Esophagus muscularis mucosa (tissue), 3 donors: ENCODE measurements at regions not wholly inside any gene's neighbourhood (a gene's known extent, or its start where the extent isn't known, plus 50 kb on each side); places are given as distances from the start of the nearest gene placed in this dataset.

Experiments
- POLR2A ChIP-seq: fragments of 450-650 bp; IDR thresholded peaks from one replicate; pipeline ENCODE4 v1.6.1; 2017; ENCODE audit warnings: antibody characterized with exemption, moderate library complexity, mild to moderate bottlenecking, low read depth
- TF ChIP-seq, protein P1 (sequence below), 3 experiments: fragments of 200-600 bp in 2 of 3; fragments of 450-650 bp in 1 of 3; sonication (generic) in 2 of 3; IDR thresholded peaks; one replicate each; pipeline ENCODE4 v1.5.1; 2017 to 2019; ENCODE audit warnings: antibody characterized with exemption in 3 of 3, mild to moderate bottlenecking in 2 of 3, moderate library complexity in 1 of 3

DNA sequence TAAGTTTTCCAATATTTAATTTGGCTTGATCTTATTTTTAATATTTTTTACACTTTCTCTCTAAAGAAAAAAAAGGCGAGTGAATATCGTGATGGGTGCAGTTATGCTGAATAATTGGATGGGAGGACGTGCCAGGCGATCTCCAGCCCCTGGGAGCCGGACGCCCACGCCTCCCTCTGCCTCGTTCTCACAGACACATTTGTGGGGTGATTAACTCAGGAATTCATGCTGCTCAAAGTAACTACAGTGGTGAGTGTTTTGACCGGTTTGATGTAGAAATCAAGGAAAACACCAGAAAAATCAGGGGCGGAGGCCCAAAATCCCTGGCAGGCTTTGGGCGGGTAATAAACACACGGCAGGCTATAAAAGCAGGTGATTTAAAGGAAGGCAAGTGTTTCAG lies 736.8 kb upstream of the SALL3 start:
- TF ChIP-seq, protein P1, sequence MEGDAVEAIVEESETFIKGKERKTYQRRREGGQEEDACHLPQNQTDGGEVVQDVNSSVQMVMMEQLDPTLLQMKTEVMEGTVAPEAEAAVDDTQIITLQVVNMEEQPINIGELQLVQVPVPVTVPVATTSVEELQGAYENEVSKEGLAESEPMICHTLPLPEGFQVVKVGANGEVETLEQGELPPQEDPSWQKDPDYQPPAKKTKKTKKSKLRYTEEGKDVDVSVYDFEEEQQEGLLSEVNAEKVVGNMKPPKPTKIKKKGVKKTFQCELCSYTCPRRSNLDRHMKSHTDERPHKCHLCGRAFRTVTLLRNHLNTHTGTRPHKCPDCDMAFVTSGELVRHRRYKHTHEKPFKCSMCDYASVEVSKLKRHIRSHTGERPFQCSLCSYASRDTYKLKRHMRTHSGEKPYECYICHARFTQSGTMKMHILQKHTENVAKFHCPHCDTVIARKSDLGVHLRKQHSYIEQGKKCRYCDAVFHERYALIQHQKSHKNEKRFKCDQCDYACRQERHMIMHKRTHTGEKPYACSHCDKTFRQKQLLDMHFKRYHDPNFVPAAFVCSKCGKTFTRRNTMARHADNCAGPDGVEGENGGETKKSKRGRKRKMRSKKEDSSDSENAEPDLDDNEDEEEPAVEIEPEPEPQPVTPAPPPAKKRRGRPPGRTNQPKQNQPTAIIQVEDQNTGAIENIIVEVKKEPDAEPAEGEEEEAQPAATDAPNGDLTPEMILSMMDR (IDR thresholded peaks at IDR 0.05) = no peak
- no peak for TF ChIP-seq POLR2A
